ENCODE measurements at regions not wholly inside any gene's neighbourhood (a gene's known extent, or its start where the extent isn't known, plus 50 kb on each side); places are given as distances from the start of the nearest gene placed in this dataset.
"Not testable (repeated sequence)": the region's sequence is repeated elsewhere in the genome, so short reads cannot be mapped to it uniquely, and the experiment has no call there.

- Mint-ChIP-seq H3K9me3 (peaks cover 6% of the 10 kb centered on the region), H3K27me3 (no peaks in the 10 kb centered on the region), H3K4me3 (no peak overlapping the region), H3K27ac (no peak overlapping the region), H3K4me1 (peaks cover 23% of the 10 kb centered on the region), H3K36me3 (peaks cover 32% of the 10 kb centered on the region)
Observed at GRCh38 chr12:124476011-124476400, 91.4 kb downstream of the NCOR2 start.

GRCh38 chr12:124475295-124476010 is 92.0 kb downstream of the NCOR2 start:
- H3K9me3 Mint-ChIP-seq, result peaks cover 6% of the 10 kb centered on the region
- H3K36me3 Mint-ChIP-seq, result peaks cover 33% of the 10 kb centered on the region
- no peaks in the 10 kb centered on the region for H3K27me3 Mint-ChIP-seq
- H3K27ac Mint-ChIP-seq, result no peak overlapping the region
- no peak overlapping the region for H3K4me3 Mint-ChIP-seq
- H3K4me1 Mint-ChIP-seq, result peaks cover 20% of the 10 kb centered on the region

- no peak overlapping the region for H3K27ac Mint-ChIP-seq
- no peaks in the 10 kb centered on the region for H3K27me3 Mint-ChIP-seq
- peaks cover 20% of the 10 kb centered on the region for H3K4me1 Mint-ChIP-seq
- H3K36me3 Mint-ChIP-seq, result peaks cover 37% of the 10 kb centered on the region
- H3K9me3 Mint-ChIP-seq, result peaks cover 6% of the 10 kb centered on the region
- no peak overlapping the region for H3K4me3 Mint-ChIP-seq
Observed at GRCh38 chr12:124474709-124475108, 92.7 kb downstream of the NCOR2 start.

GRCh38 chr12:124472690-124473279 is 94.6 kb downstream of the NCOR2 start:
- Mint-ChIP-seq H3K4me1 (peaks cover 7% of the 10 kb centered on the region), H3K9me3 (peaks cover 6% of the 10 kb centered on the region), H3K36me3 (peaks cover 39% of the 10 kb centered on the region), H3K27ac (no peak overlapping the region), H3K4me3 (no peak overlapping the region), H3K27me3 (no peaks in the 10 kb centered on the region)

DNA sequence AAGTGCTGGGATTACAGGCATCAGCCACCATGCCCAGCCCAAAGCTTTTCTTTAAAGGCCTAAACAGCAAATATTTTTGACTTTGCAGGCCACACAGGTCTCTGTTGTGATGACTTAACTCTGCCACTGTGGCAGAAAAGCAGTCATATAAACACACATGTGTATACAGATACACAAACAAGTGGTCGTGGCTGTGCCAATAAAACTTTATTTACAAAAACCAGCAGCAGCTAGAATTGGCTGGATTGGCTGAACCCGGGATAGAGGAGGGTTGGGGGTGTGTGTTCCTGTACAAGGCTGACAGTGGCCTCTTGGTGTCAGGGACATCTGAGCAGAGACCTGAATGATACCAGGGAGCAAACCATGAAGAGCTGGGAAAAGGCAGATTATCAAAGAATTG is 95.6 kb downstream of the NCOR2 start:
- H3K27me3 Mint-ChIP-seq, result no peaks in the 10 kb centered on the region
- H3K9me3 Mint-ChIP-seq, result peaks cover 6% of the 10 kb centered on the region
- peaks cover 2% of the 10 kb centered on the region for H3K4me1 Mint-ChIP-seq
- H3K36me3 Mint-ChIP-seq, result peaks cover 31% of the 10 kb centered on the region
- no peak overlapping the region for H3K27ac Mint-ChIP-seq
- H3K4me3 Mint-ChIP-seq, result no peak overlapping the region

DNA sequence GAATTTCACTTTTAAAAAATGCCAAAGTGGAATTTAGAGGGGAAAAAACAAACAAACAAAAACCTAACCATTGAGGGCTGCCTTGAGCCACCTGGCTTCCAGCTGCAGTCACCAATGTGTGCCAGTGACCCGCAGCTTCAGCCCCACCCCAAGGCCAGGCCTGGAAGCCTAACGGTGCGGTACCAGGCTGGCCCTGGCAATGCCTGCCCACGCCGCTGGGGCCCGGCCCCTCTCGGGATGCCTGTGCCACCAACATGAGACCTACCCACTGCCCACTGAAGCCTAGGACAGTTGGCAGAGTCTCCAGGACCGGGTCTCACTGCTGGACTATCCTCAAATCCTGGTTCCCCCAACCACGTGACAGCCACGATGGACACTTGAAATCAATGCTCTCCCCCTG is 96.6 kb downstream of the NCOR2 start:
- H3K4me3 Mint-ChIP-seq, result no peak overlapping the region
- H3K9me3 Mint-ChIP-seq, result peaks cover 6% of the 10 kb centered on the region
- no peak overlapping the region for H3K27ac Mint-ChIP-seq
- peaks cover 12% of the 10 kb centered on the region for H3K4me1 Mint-ChIP-seq
- H3K27me3 Mint-ChIP-seq, result no peaks in the 10 kb centered on the region
- peaks cover 30% of the 10 kb centered on the region for H3K36me3 Mint-ChIP-seq

DNA sequence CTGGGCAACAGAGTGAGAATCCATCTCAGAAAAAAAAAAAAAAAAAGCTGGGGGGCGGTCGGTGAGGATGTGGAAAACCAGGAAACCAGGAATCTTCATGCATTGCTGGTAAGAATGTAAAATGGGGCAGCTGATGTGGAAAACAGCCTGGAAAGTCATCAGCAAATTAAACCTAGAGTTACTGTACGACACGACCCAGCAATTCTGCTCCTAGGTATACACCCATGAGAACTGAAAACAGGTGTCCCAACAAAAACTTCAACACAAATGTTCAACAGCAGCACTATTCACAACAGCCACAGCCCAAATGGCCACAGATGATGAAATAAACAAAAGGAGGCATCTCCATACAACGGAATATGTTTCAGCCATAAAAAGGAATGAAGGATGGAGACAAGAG is 97.3 kb downstream of the NCOR2 start:
- Mint-ChIP-seq H3K27me3 (no peaks in the 10 kb centered on the region), H3K9me3 (peaks cover 6% of the 10 kb centered on the region), H3K4me3 (no peak overlapping the region), H3K36me3 (peaks cover 30% of the 10 kb centered on the region), H3K4me1 (peaks cover 16% of the 10 kb centered on the region), H3K27ac (peak overlapping the region; percentile 0)

DNA sequence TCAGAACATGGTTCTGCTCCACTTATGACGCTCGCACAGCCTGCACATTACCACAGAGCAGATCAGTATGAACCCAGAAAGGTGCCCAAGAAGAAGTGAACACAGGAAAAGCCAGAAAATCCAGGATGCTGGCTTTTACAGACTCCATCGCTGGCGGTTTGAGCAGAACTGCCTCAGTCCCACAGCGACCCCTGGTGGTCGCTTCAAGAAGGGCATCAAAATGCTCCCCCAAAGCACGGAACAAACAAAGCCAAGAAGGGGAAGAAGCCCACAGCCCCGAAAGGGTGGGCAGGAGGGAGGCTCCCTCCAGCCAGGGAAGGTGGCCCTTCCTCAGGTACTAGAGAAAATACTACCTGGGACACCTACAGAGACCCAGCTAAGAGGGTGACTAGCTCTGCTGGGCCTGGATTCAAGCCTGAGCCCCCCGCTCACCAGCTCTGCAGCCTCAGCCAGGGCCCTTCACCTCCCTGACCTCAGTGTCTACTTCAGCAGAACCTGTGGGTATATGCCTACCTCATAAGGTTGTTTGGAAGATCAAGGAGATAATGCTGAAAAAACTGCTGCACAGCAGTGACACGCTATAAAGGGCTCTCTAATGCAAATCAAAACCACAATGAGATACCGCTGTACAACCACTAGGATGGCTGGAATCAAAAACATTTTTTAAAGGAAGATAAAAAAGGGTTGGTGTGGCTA is 98.1 kb downstream of the NCOR2 start:
- Mint-ChIP-seq H3K4me1 (peaks cover 22% of the 10 kb centered on the region), H3K4me3 (no peak overlapping the region), H3K27me3 (no peaks in the 10 kb centered on the region), H3K27ac (no peak overlapping the region), H3K36me3 (peaks cover 34% of the 10 kb centered on the region), H3K9me3 (peaks cover 6% of the 10 kb centered on the region)

DNA sequence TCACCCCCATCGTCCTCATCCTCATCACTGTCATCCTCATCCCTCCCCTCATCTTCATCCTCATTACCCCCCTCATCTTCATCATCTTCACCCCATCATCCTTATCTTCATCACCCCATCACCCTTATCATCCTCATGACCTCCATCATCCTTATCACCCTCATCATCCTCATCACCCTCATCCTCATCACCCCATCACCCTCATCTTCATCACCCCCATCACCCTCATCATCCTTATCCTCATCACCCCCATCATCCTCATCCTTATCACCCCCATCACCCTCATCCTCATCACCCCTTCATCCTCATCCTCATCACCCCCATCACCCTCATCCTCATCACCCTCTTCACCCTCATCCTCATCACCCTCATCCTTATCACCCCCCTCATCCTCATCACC is 99.9 kb downstream of the NCOR2 start:
- peaks cover 29% of the 10 kb centered on the region for H3K36me3 Mint-ChIP-seq
- not testable (repeated sequence) for H3K4me3 Mint-ChIP-seq
- H3K4me1 Mint-ChIP-seq, result peaks cover 36% of the 10 kb centered on the region

GRCh38 chr12:124466216-124467128 is 100.9 kb downstream of the NCOR2 start:
- Mint-ChIP-seq H3K4me1 (peaks cover 40% of the 10 kb centered on the region), H3K9me3 (no peaks in the 10 kb centered on the region), H3K27me3 (no peaks in the 10 kb centered on the region), H3K27ac (peak overlapping the region; percentile 59), H3K4me3 (peak overlapping the region; percentile 66), H3K36me3 (peaks cover 29% of the 10 kb centered on the region)

More for the DNA sequence above, 99.9 kb downstream of the NCOR2 start:
- peak overlapping the region; percentile 68 for H3K27ac Mint-ChIP-seq
- not testable (repeated sequence) for H3K9me3 Mint-ChIP-seq, H3K27me3 Mint-ChIP-seq

DNA sequence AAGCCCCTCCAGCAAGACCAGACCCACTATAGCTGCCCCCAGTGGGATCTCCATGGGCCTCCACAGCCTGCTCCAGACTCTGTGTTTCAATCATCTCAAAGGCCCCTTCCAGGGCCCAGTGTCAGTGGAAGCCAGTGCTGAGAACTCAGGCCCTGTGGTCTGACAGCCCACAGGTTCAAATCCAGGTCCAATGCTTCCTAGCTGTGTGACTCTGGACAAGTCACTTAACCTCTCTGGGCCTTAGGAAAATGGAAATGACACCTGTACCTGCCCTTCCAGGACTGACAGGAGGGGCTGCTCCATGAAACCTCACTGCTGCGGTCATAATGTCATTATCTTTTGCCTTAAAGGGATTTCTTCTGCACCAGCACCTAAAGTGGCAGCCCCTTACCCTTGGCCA is 101.9 kb downstream of the NCOR2 start:
- no peaks in the 10 kb centered on the region for H3K27me3 Mint-ChIP-seq
- H3K36me3 Mint-ChIP-seq, result peaks cover 25% of the 10 kb centered on the region
- H3K4me1 Mint-ChIP-seq, result peaks cover 40% of the 10 kb centered on the region
- peak overlapping the region; percentile 66 for H3K4me3 Mint-ChIP-seq
- H3K27ac Mint-ChIP-seq, result peak overlapping the region; percentile 46
- no peaks in the 10 kb centered on the region for H3K9me3 Mint-ChIP-seq

- Mint-ChIP-seq H3K36me3 (peaks cover 24% of the 10 kb centered on the region), H3K4me3 (no peak overlapping the region)
Observed at GRCh38 chr12:124464830-124465229, 102.6 kb downstream of the NCOR2 start.

GRCh38 chr12:124464062-124464461 is 103.3 kb downstream of the NCOR2 start:
- Mint-ChIP-seq H3K27ac (peak overlapping the region; percentile 30), H3K27me3 (no peaks in the 10 kb centered on the region), H3K36me3 (peaks cover 25% of the 10 kb centered on the region), H3K9me3 (no peaks in the 10 kb centered on the region), H3K4me1 (peaks cover 40% of the 10 kb centered on the region), H3K4me3 (no peak overlapping the region)

More at GRCh38 chr12:124464830-124465229, 102.6 kb downstream of the NCOR2 start:
- H3K9me3 Mint-ChIP-seq, result no peaks in the 10 kb centered on the region
- no peaks in the 10 kb centered on the region for H3K27me3 Mint-ChIP-seq
- H3K4me1 Mint-ChIP-seq, result peaks cover 40% of the 10 kb centered on the region
- peak overlapping the region; percentile 41 for H3K27ac Mint-ChIP-seq

GRCh38 chr12:124463341-124463921 is 104.0 kb downstream of the NCOR2 start:
- Mint-ChIP-seq H3K4me3 (no peak overlapping the region), H3K36me3 (peaks cover 24% of the 10 kb centered on the region), H3K27ac (no peak overlapping the region)

GRCh38 chr12:124462750-124463149 is 104.7 kb downstream of the NCOR2 start:
- Mint-ChIP-seq H3K27me3 (no peaks in the 10 kb centered on the region), H3K9me3 (no peaks in the 10 kb centered on the region), H3K4me3 (no peak overlapping the region), H3K36me3 (peaks cover 24% of the 10 kb centered on the region), H3K4me1 (peaks cover 47% of the 10 kb centered on the region), H3K27ac (no peak overlapping the region)

More at GRCh38 chr12:124463341-124463921, 104.0 kb downstream of the NCOR2 start:
- Mint-ChIP-seq H3K9me3 (no peaks in the 10 kb centered on the region), H3K27me3 (no peaks in the 10 kb centered on the region), H3K4me1 (peaks cover 41% of the 10 kb centered on the region)
